ENCODE measurements at regions not wholly inside any gene's neighbourhood (a gene's known extent, or its start where the extent isn't known, plus 50 kb on each side); places are given as distances from the start of the nearest gene placed in this dataset.

DNA sequence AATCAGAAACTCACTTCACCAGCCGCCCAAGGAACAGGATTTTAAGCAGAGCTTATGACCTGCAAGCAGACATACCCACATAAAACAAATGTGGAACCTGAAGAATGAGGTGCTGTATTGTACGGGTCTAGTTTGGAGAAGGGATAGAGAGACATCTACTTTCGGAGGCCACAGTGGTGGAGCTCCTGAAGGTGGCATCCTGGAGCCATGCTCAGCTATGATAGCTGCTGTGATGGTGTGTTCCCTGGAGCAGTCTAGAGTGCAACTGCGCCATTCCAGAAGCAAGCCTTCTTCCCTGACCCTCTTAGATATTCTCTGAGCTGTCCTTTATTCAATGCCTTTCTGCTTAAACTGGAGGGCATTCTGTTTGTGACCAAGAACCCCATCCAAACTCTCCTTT is 402.6 kb downstream of the FUT8 start:
- Mint-ChIP-seq H3K27ac (ENCODE audit: unreplicated experiment) (no peak overlapping the region), H3K36me3 (ENCODE audit: low read depth) (no peaks in the 10 kb centered on the region), H3K4me1 (ENCODE audit: low read depth) (peaks cover 2% of the 10 kb centered on the region), H3K27me3 (ENCODE audit: low read depth) (peaks cover 2% of the 10 kb centered on the region), H3K4me3 (ENCODE audit: unreplicated experiment) (no peak overlapping the region), H3K9me3 (ENCODE audit: low read depth) (no peaks in the 10 kb centered on the region)
- DNase-seq (ENCODE audit: low spot score): no peak
- TF ChIP-seq, protein P1, sequence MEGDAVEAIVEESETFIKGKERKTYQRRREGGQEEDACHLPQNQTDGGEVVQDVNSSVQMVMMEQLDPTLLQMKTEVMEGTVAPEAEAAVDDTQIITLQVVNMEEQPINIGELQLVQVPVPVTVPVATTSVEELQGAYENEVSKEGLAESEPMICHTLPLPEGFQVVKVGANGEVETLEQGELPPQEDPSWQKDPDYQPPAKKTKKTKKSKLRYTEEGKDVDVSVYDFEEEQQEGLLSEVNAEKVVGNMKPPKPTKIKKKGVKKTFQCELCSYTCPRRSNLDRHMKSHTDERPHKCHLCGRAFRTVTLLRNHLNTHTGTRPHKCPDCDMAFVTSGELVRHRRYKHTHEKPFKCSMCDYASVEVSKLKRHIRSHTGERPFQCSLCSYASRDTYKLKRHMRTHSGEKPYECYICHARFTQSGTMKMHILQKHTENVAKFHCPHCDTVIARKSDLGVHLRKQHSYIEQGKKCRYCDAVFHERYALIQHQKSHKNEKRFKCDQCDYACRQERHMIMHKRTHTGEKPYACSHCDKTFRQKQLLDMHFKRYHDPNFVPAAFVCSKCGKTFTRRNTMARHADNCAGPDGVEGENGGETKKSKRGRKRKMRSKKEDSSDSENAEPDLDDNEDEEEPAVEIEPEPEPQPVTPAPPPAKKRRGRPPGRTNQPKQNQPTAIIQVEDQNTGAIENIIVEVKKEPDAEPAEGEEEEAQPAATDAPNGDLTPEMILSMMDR (IDR thresholded peaks at IDR 0.05): no peak

DNA sequence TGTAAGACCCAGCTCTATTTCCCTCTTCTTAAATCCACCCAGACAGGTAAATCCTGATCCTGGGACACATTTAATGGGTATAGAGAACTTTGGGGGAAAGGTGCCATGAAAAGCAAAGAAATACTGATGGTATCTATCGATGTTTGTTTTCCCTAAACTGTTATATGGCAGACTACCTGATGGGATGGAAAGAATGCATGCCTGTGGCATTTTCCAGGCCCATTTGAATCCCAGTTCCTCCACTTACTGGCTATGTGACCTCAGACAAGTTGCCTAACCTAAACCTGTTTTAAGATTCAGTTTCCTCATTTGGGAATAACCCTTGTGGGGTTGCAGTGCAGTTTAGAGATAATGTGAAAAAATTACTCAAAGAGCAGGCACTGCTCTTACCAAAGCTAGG is 404.5 kb downstream of the FUT8 start:
- Mint-ChIP-seq H3K9me3 (ENCODE audit: low read depth) (no peaks in the 10 kb centered on the region), H3K36me3 (ENCODE audit: low read depth) (no peaks in the 10 kb centered on the region), H3K27ac (ENCODE audit: unreplicated experiment) (no peak overlapping the region), H3K4me1 (ENCODE audit: low read depth) (no peaks in the 10 kb centered on the region), H3K4me3 (ENCODE audit: unreplicated experiment) (no peak overlapping the region), H3K27me3 (ENCODE audit: low read depth) (peaks cover 5% of the 10 kb centered on the region)
- TF ChIP-seq, protein P1 (IDR thresholded peaks at IDR 0.05): no peak
- DNase-seq (ENCODE audit: low spot score): no peak

DNA sequence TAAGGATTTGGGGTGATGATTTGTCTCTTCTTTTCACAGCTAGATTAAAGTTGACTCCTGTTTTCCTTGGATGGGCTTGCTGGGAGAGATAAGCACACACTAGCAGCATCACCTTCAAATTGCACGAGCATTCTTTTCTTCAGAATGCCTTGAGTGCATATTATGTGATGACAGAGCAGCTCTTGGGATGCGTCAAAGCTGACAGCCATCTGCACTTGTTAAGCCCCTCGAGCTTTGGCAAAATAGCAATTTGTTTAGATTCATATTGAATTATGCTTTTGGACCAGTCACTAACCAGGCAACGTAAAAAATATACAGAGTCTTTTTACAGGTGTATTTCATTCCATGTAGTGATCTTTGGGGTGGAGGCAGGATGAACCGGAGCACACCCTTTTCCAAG is 407.0 kb downstream of the FUT8 start:
- H3K27me3 Mint-ChIP-seq (ENCODE audit: low read depth): peaks cover 6% of the 10 kb centered on the region
- H3K4me1 Mint-ChIP-seq (ENCODE audit: low read depth): no peaks in the 10 kb centered on the region
- H3K36me3 Mint-ChIP-seq (ENCODE audit: low read depth): no peaks in the 10 kb centered on the region
- no peaks in the 10 kb centered on the region for H3K9me3 Mint-ChIP-seq (ENCODE audit: low read depth)
- H3K4me3 Mint-ChIP-seq (ENCODE audit: unreplicated experiment): no peak overlapping the region
- no peak for DNase-seq (ENCODE audit: low spot score)
- H3K27ac Mint-ChIP-seq (ENCODE audit: unreplicated experiment): no peak overlapping the region
- TF ChIP-seq, protein P1 (IDR thresholded peaks at IDR 0.05): no peak

DNA sequence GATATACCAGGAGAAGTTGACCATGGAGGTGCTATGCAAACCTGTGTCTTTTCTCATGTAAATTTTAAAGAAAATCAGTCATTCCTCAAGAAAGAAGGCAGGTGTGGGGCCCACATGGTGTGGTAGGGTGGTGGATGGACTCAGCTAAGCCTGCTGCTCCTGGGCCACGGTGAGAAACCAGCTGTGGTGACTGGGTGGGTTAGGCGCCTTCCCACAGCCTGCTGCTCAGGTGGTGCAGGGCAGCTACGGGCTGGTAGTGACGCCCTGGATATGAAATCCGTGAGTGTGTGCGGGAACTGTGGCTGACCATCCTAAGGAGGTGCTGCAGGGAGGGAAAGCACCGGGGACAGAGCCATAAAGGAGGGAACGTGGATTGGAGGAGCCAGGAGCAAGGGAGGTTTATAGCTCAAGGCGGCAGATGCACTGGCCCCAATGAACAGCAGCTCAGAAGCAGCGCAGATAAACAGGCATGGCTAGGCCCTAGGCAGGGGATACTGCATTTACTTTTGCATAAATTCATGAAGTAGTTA is 408.8 kb downstream of the FUT8 start:
- Mint-ChIP-seq H3K4me1 (ENCODE audit: low read depth) (no peaks in the 10 kb centered on the region), H3K36me3 (ENCODE audit: low read depth) (no peaks in the 10 kb centered on the region), H3K27ac (ENCODE audit: unreplicated experiment) (no peak overlapping the region), H3K4me3 (ENCODE audit: unreplicated experiment) (no peak overlapping the region), H3K27me3 (ENCODE audit: low read depth) (peaks cover 14% of the 10 kb centered on the region), H3K9me3 (ENCODE audit: low read depth) (no peaks in the 10 kb centered on the region)
- TF ChIP-seq, protein P1 (IDR thresholded peaks at IDR 0.05): no peak
- no peak for DNase-seq (ENCODE audit: low spot score)

DNA sequence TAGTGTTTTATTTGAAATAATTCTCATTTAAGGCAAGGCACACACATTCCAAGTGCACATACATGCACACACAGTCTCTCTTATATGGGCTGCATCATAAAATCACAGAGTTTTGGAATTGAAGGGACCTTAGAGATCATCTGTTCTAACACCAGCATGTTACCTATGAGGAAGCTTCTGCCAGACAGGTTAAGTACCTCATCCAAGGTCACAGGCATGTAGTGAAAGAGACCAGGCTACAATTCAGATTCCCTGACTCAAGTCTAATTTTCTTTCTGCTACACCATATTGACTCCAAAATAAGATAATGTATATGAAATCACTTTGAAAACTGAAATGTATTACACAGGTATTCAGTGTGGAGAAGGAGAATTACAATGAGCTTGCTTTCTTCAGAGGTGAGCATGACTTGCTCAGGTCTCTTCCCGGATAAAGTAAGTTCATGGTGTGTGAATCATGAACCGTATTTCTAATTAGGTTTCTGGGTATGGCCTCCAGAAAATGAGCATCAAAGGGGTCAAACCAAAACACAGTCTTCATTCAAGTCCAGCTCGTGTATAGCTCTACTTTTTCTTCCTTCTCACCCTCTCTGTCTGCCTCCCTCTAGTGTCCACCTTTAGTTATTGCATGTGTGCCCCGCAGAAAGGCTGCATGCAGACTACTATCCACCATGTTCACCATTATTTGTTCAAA is 411.9 kb downstream of the FUT8 start:
- Mint-ChIP-seq H3K36me3 (ENCODE audit: low read depth) (no peaks in the 10 kb centered on the region), H3K9me3 (ENCODE audit: low read depth) (no peaks in the 10 kb centered on the region), H3K4me3 (ENCODE audit: unreplicated experiment) (no peak overlapping the region), H3K27me3 (ENCODE audit: low read depth) (peaks cover 41% of the 10 kb centered on the region), H3K4me1 (ENCODE audit: low read depth) (no peaks in the 10 kb centered on the region), H3K27ac (ENCODE audit: unreplicated experiment) (no peak overlapping the region)
- DNase-seq (ENCODE audit: low spot score): no peak
- TF ChIP-seq, protein P1 (IDR thresholded peaks at IDR 0.05): peak; percentile 97

Measured in chondrocyte (in vitro differentiated cells).